ENCODE measurements at regions not wholly inside any gene's neighbourhood (a gene's known extent, or its start where the extent isn't known, plus 50 kb on each side); places are given as distances from the start of the nearest gene placed in this dataset.

- Mint-ChIP-seq H3K9me3 (peaks cover 0 to 2% (median 0%) of the 10 kb centered on the region in 5 donors), H3K4me1 (no peaks in the 10 kb centered on the region), H3K27me3 (peaks cover 0 to 2% of the 10 kb centered on the region in 2 donors), H3K27ac (no peak overlapping the region), H3K36me3 (no peaks in the 10 kb centered on the region), H3K4me3 (no peak overlapping the region)
- Histone ChIP-seq H3K4me3 (ENCODE audit: low read length) (no peak overlapping the region), H3K4me1 (ENCODE audit: insufficient read depth, low read length) (no peaks in the 10 kb centered on the region), H3K9me3 (ENCODE audit: low read length) (no peaks in the 10 kb centered on the region), H3K27me3 (ENCODE audit: insufficient read depth, low read length, poor library complexity, severe bottlenecking) (no peaks in the 10 kb centered on the region), H3K27ac (ENCODE audit: low read depth, low read length) (no peak overlapping the region), H3K36me3 (ENCODE audit: insufficient read depth, low read length) (no peaks in the 10 kb centered on the region)
- no peak for DNase-seq
- ChIA-PET POLR2A (no interaction called here), CTCF (no interaction called here)
These were observed 113.3 kb upstream of the LPAR1 start for GRCh38 chr9:111151537-111151936.

- no peaks in the 10 kb centered on the region for H3K9me3 ChIP-seq (ENCODE audit: low read length)
- H3K4me1 ChIP-seq (ENCODE audit: insufficient read depth, low read length), result no peaks in the 10 kb centered on the region
- Mint-ChIP-seq H3K27ac (no peak overlapping the region), H3K4me3 (no peak overlapping the region), H3K36me3 (no peaks in the 10 kb centered on the region), H3K27me3 (peaks cover 0 to 2% of the 10 kb centered on the region in 2 donors), H3K4me1 (no peaks in the 10 kb centered on the region), H3K9me3 (peaks cover 0 to 2% (median 0%) of the 10 kb centered on the region in 5 donors)
- H3K36me3 ChIP-seq (ENCODE audit: insufficient read depth, low read length), result no peaks in the 10 kb centered on the region
- H3K27ac ChIP-seq (ENCODE audit: low read depth, low read length), result no peak overlapping the region
- no peaks in the 10 kb centered on the region for H3K27me3 ChIP-seq (ENCODE audit: insufficient read depth, low read length, poor library complexity, severe bottlenecking)
- ChIA-PET CTCF (no interaction called here), POLR2A (no interaction called here)
- no peak overlapping the region for H3K4me3 ChIP-seq (ENCODE audit: low read length)
- DNase-seq, result no peak
These were observed 111.9 kb upstream of the LPAR1 start for GRCh38 chr9:111150181-111150580.

- no peak overlapping the region for H3K27ac ChIP-seq (ENCODE audit: low read depth, low read length)
- H3K36me3 Mint-ChIP-seq, result no peaks in the 10 kb centered on the region
- no peak overlapping the region for H3K27ac Mint-ChIP-seq
- H3K9me3 Mint-ChIP-seq, result no peaks in the 10 kb centered on the region
- H3K4me1 Mint-ChIP-seq, result no peaks in the 10 kb centered on the region
- H3K4me3 Mint-ChIP-seq, result no peak overlapping the region
- no peaks in the 10 kb centered on the region for H3K4me1 ChIP-seq (ENCODE audit: insufficient read depth, low read length)
- H3K27me3 Mint-ChIP-seq, result peaks cover 0 to 2% of the 10 kb centered on the region in 2 donors
- H3K4me3 ChIP-seq (ENCODE audit: low read length), result no peak overlapping the region
- ChIA-PET CTCF (no interaction called here), POLR2A (no interaction called here)
- H3K36me3 ChIP-seq (ENCODE audit: insufficient read depth, low read length), result no peaks in the 10 kb centered on the region
- no peaks in the 10 kb centered on the region for H3K27me3 ChIP-seq (ENCODE audit: insufficient read depth, low read length, poor library complexity, severe bottlenecking)
- no peaks in the 10 kb centered on the region for H3K9me3 ChIP-seq (ENCODE audit: low read length)
- DNase-seq, result no peak
These were observed 110.9 kb upstream of the LPAR1 start for GRCh38 chr9:111149018-111149759.

GRCh38 chr9:111148052-111149017, 110.1 kb upstream of the LPAR1 start:
- no peaks in the 10 kb centered on the region for H3K4me1 ChIP-seq (ENCODE audit: insufficient read depth, low read length)
- Mint-ChIP-seq H3K27me3 (peaks cover 0 to 2% of the 10 kb centered on the region in 2 donors), H3K4me1 (no peaks in the 10 kb centered on the region), H3K36me3 (no peaks in the 10 kb centered on the region), H3K4me3 (no peak overlapping the region), H3K9me3 (no peaks in the 10 kb centered on the region), H3K27ac (no peak overlapping the region)
- no peaks in the 10 kb centered on the region for H3K36me3 ChIP-seq (ENCODE audit: insufficient read depth, low read length)
- POLR2A ChIA-PET, result no interaction called here
- no peak overlapping the region for H3K27ac ChIP-seq (ENCODE audit: low read depth, low read length)
- H3K27me3 ChIP-seq (ENCODE audit: insufficient read depth, low read length, poor library complexity, severe bottlenecking), result no peaks in the 10 kb centered on the region
- no peak for DNase-seq
- H3K9me3 ChIP-seq (ENCODE audit: low read length), result no peaks in the 10 kb centered on the region
- H3K4me3 ChIP-seq (ENCODE audit: low read length), result no peak overlapping the region
- CTCF ChIA-PET, result no interaction called here

GRCh38 chr9:111147041-111147440, 108.8 kb upstream of the LPAR1 start:
- Histone ChIP-seq H3K36me3 (ENCODE audit: insufficient read depth, low read length) (no peaks in the 10 kb centered on the region), H3K27ac (ENCODE audit: low read depth, low read length) (no peak overlapping the region), H3K4me3 (ENCODE audit: low read length) (no peak overlapping the region), H3K9me3 (ENCODE audit: low read length) (no peaks in the 10 kb centered on the region), H3K4me1 (ENCODE audit: insufficient read depth, low read length) (no peaks in the 10 kb centered on the region), H3K27me3 (ENCODE audit: insufficient read depth, low read length, poor library complexity, severe bottlenecking) (no peaks in the 10 kb centered on the region)
- Mint-ChIP-seq H3K4me1 (no peaks in the 10 kb centered on the region), H3K4me3 (no peak overlapping the region), H3K9me3 (no peaks in the 10 kb centered on the region), H3K27ac (no peak overlapping the region), H3K27me3 (peaks cover 0 to 2% of the 10 kb centered on the region in 2 donors), H3K36me3 (no peaks in the 10 kb centered on the region)
- CTCF ChIA-PET, result no interaction called here
- DNase-seq, result no peak
- POLR2A ChIA-PET, result no interaction called here

GRCh38 chr9:111144741-111145140, 106.5 kb upstream of the LPAR1 start:
- H3K27ac Mint-ChIP-seq, result no peak overlapping the region

GRCh38 chr9:111136180-111136579, 97.9 kb upstream of the LPAR1 start:
- CTCF ChIA-PET, result no interaction called here
- H3K9me3 Mint-ChIP-seq, result peaks cover 7 to 16% (median 11%) of the 10 kb centered on the region in 5 donors
- no peaks in the 10 kb centered on the region for H3K9me3 ChIP-seq (ENCODE audit: low read length)
- H3K4me3 ChIP-seq (ENCODE audit: low read length), result no peak overlapping the region
- H3K27me3 ChIP-seq (ENCODE audit: insufficient read depth, low read length, poor library complexity, severe bottlenecking), result no peaks in the 10 kb centered on the region
- H3K4me1 ChIP-seq (ENCODE audit: insufficient read depth, low read length), result no peaks in the 10 kb centered on the region
- H3K27me3 Mint-ChIP-seq, result no peaks in the 10 kb centered on the region
- H3K4me3 Mint-ChIP-seq, result no peak overlapping the region
- no peaks in the 10 kb centered on the region for H3K36me3 ChIP-seq (ENCODE audit: insufficient read depth, low read length)
- H3K4me1 Mint-ChIP-seq, result no peaks in the 10 kb centered on the region
- no peak overlapping the region for H3K27ac Mint-ChIP-seq
- H3K27ac ChIP-seq (ENCODE audit: low read depth, low read length), result no peak overlapping the region
- DNase-seq, result no peak
- no peaks in the 10 kb centered on the region for H3K36me3 Mint-ChIP-seq
- POLR2A ChIA-PET, result no interaction called here

More at GRCh38 chr9:111144741-111145140, 106.5 kb upstream of the LPAR1 start:
- H3K36me3 Mint-ChIP-seq, result no peaks in the 10 kb centered on the region
- no peak for DNase-seq
- CTCF ChIA-PET, result no interaction called here
- Histone ChIP-seq H3K27me3 (ENCODE audit: insufficient read depth, low read length, poor library complexity, severe bottlenecking) (no peaks in the 10 kb centered on the region), H3K36me3 (ENCODE audit: insufficient read depth, low read length) (no peaks in the 10 kb centered on the region), H3K4me3 (ENCODE audit: low read length) (no peak overlapping the region), H3K9me3 (ENCODE audit: low read length) (no peaks in the 10 kb centered on the region), H3K27ac (ENCODE audit: low read depth, low read length) (no peak overlapping the region), H3K4me1 (ENCODE audit: insufficient read depth, low read length) (no peaks in the 10 kb centered on the region)
- H3K4me1 Mint-ChIP-seq, result no peaks in the 10 kb centered on the region
- no peaks in the 10 kb centered on the region for H3K9me3 Mint-ChIP-seq
- POLR2A ChIA-PET, result no interaction called here
- H3K27me3 Mint-ChIP-seq, result peaks cover 0 to 2% of the 10 kb centered on the region in 2 donors
- H3K4me3 Mint-ChIP-seq, result no peak overlapping the region

GRCh38 chr9:111131211-111131610, 92.9 kb upstream of the LPAR1 start:
- Mint-ChIP-seq H3K4me3 (no peak overlapping the region), H3K27me3 (no peaks in the 10 kb centered on the region), H3K36me3 (no peaks in the 10 kb centered on the region), H3K27ac (no peak overlapping the region), H3K9me3 (peaks cover 9 to 16% (median 11%) of the 10 kb centered on the region in 5 donors), H3K4me1 (no peaks in the 10 kb centered on the region)
- no peak overlapping the region for H3K4me3 ChIP-seq (ENCODE audit: low read length)
- CTCF ChIA-PET, result no interaction called here
- no peak overlapping the region for H3K27ac ChIP-seq (ENCODE audit: low read depth, low read length)
- POLR2A ChIA-PET, result no interaction called here
- H3K27me3 ChIP-seq (ENCODE audit: insufficient read depth, low read length, poor library complexity, severe bottlenecking), result no peaks in the 10 kb centered on the region
- no peak for DNase-seq
- H3K9me3 ChIP-seq (ENCODE audit: low read length), result no peaks in the 10 kb centered on the region
- no peaks in the 10 kb centered on the region for H3K4me1 ChIP-seq (ENCODE audit: insufficient read depth, low read length)
- H3K36me3 ChIP-seq (ENCODE audit: insufficient read depth, low read length), result no peaks in the 10 kb centered on the region
